ENCODE measurements at regions not wholly inside any gene's neighbourhood (a gene's known extent, or its start where the extent isn't known, plus 50 kb on each side); places are given as distances from the start of the nearest gene placed in this dataset.
A peak's percentile ranks its signal among the peaks of the same experiment; 100 is the strongest.
"Not testable (repeated sequence)": the region's sequence is repeated elsewhere in the genome, so short reads cannot be mapped to it uniquely, and the experiment has no call there.

- H3K4me1 ChIP-seq: no peaks in the 10 kb centered on the region
- no peaks in the 10 kb centered on the region for H3K36me3 ChIP-seq
- H3K27me3 ChIP-seq: no peaks in the 10 kb centered on the region
- ATAC-seq (no peak), FAIRE-seq (no peak), DNase-seq (peak in 2 of 6 donors; percentile 22 to 25)
- no peaks in the 10 kb centered on the region for H3K9me3 ChIP-seq
- 68 to 79% methylated on average over 7 of the region's 7 CpGs for WGBS, 2 donors
- intact Hi-C loops (cut with DNase I): no loop called here
- TF ChIP-seq CTCF (IDR thresholded peaks at IDR 0.05): no peak
- H3K4me3 ChIP-seq: no peak overlapping the region
- H3K27ac ChIP-seq: no peak overlapping the region
These were observed 294.7 kb upstream of the HS6ST1 start for GRCh38 chr2:128613351-128613750.

GRCh38 chr2:128613876-128614275 is 295.2 kb upstream of the HS6ST1 start:
- WGBS, 2 donors: 92% methylated on average over 4 of the region's 4 CpGs
- ATAC-seq (no peak), FAIRE-seq (no peak), DNase-seq (peak in 2 of 6 donors; percentile 9 to 17)
- no peaks in the 10 kb centered on the region for H3K9me3 ChIP-seq
- H3K4me3 ChIP-seq: no peak overlapping the region
- H3K4me1 ChIP-seq: no peaks in the 10 kb centered on the region
- H3K27ac ChIP-seq: no peak overlapping the region
- intact Hi-C loops (cut with DNase I): no loop called here
- no peaks in the 10 kb centered on the region for H3K27me3 ChIP-seq
- H3K36me3 ChIP-seq: no peaks in the 10 kb centered on the region
- TF ChIP-seq CTCF (IDR thresholded peaks at IDR 0.05): no peak

GRCh38 chr2:128614907-128615306 is 296.2 kb upstream of the HS6ST1 start:
- WGBS, 2 donors: 82 to 87% methylated on average over 6 of the region's 6 CpGs
- H3K27me3 ChIP-seq; H3K9me3 ChIP-seq; intact Hi-C loops (cut with DNase I); H3K4me1 ChIP-seq; H3K27ac ChIP-seq; ATAC-seq; H3K4me3 ChIP-seq; H3K36me3 ChIP-seq; FAIRE-seq: not testable (repeated sequence)
- DNase-seq: peak in 1 of 6 donors; percentile 4

- no peaks in the 10 kb centered on the region for H3K27me3 ChIP-seq
- no peak overlapping the region for H3K4me3 ChIP-seq
- H3K27ac ChIP-seq: no peak overlapping the region
- intact Hi-C loops (cut with DNase I): no loop called here
- no peaks in the 10 kb centered on the region for H3K36me3 ChIP-seq
- ATAC-seq: no peak
- H3K4me1 ChIP-seq: no peaks in the 10 kb centered on the region
- no peak for FAIRE-seq
- WGBS, 2 donors: 74 to 85% methylated on average over 9 of the region's 9 CpGs
- DNase-seq: peak in 2 of 6 donors; percentile 19
- H3K9me3 ChIP-seq: no peaks in the 10 kb centered on the region
- TF ChIP-seq CTCF (IDR thresholded peaks at IDR 0.05): no peak
These were observed 296.9 kb upstream of the HS6ST1 start for GRCh38 chr2:128615571-128615970.

- H3K27me3 ChIP-seq: no peaks in the 10 kb centered on the region
- no peak overlapping the region for H3K27ac ChIP-seq
- WGBS, 2 donors: 78 to 85% methylated on average over 6 of the region's 6 CpGs
- no peak for ATAC-seq
- peak in 2 of 6 donors; percentile 27 to 35 for DNase-seq
- H3K4me3 ChIP-seq: no peak overlapping the region
- FAIRE-seq: no peak
- H3K36me3 ChIP-seq: no peaks in the 10 kb centered on the region
- TF ChIP-seq CTCF (IDR thresholded peaks at IDR 0.05): no peak
- no peaks in the 10 kb centered on the region for H3K4me1 ChIP-seq
- no peaks in the 10 kb centered on the region for H3K9me3 ChIP-seq
- intact Hi-C loops (cut with DNase I): no loop called here
These were observed 298.4 kb upstream of the HS6ST1 start for GRCh38 chr2:128617029-128617590.

All from pancreas (tissue), 10 donors.